ENCODE measurements at regions not wholly inside any gene's neighbourhood (a gene's known extent, or its start where the extent isn't known, plus 50 kb on each side); places are given as distances from the start of the nearest gene placed in this dataset.

- TF ChIP-seq CTCF (IDR thresholded peaks at IDR 0.05) (no peak), POLR2A (IDR thresholded peaks at IDR 0.05) (no peak)
Observed at GRCh38 chr2:145918951-145919350, 1399.0 kb upstream of the ZEB2 start.
